CD8-positive, alpha-beta memory T cell (primary cell): ENCODE measurements at regions not wholly inside any gene's neighbourhood (a gene's known extent, or its start where the extent isn't known, plus 50 kb on each side); places are given as distances from the start of the nearest gene placed in this dataset.
"Not testable (repeated sequence)": the region's sequence is repeated elsewhere in the genome, so short reads cannot be mapped to it uniquely, and the experiment has no call there.

Source experiments
- CTCF ChIA-PET: fragments of 350-600 bp; sonication (Branson Sonifier 250); formaldehyde crosslinking; loops from one replicate; lab custom pipeline; 2021; ENCODE audit warnings: antibody characterized with exemption; lab: Charles Lee
- POLR2A ChIA-PET: fragments of 350-600 bp; sonication (Branson Sonifier 250); formaldehyde crosslinking; loops from one replicate; lab custom pipeline; 2021; ENCODE audit warnings: antibody characterized with exemption; lab: Charles Lee
- DNase-seq, 5 donors: peaks; one replicate each; pipeline versions ENCODE4 v3.0.0 to v3.0.0-alpha.2; 2020 to 2022; ENCODE audit warnings: mixed read lengths in 1 of 5
- H3K27ac ChIP-seq: one replicate; pipeline ENCODE4 v1.7.0; 2013; ENCODE audit warnings: low read depth, mild to moderate bottlenecking, low read length, moderate library complexity
- H3K27me3 ChIP-seq: 2 replicates; pipeline ENCODE4 v1.7.0; 2013; ENCODE audit warnings: low read length, mild to moderate bottlenecking; ENCODE audit not compliant: insufficient read depth, poor library complexity, severe bottlenecking
- H3K36me3 ChIP-seq: 2 replicates; pipeline ENCODE4 v1.7.0; 2013; ENCODE audit warnings: mild to moderate bottlenecking, low read length, moderate library complexity; ENCODE audit not compliant: insufficient read depth
- H3K4me1 ChIP-seq: 2 replicates; pipeline ENCODE4 v1.7.0; 2013; ENCODE audit warnings: mild to moderate bottlenecking, low read length, moderate library complexity; ENCODE audit not compliant: insufficient read depth
- H3K4me3 ChIP-seq: 2 replicates; pipeline ENCODE4 v1.7.0; 2013; ENCODE audit warnings: mild to moderate bottlenecking, low read length
- H3K9me3 ChIP-seq: 2 replicates; pipeline ENCODE4 v1.7.0; 2013; ENCODE audit warnings: mild to moderate bottlenecking, low read length
- H3K27ac Mint-ChIP-seq, 8 donors: one replicate each; pipeline ENCODE4 v1.8.0; 2020 to 2021; ENCODE audit warnings: mixed read lengths in 8 of 8, mild to moderate bottlenecking in 6 of 8, inconsistent platforms in 3 of 8, moderate library complexity in 3 of 8
- H3K27me3 Mint-ChIP-seq, 2 donors: one replicate each; pipeline ENCODE4 v1.8.0; 2020 to 2021; ENCODE audit warnings: mixed read lengths in 2 of 2, mild to moderate bottlenecking in 1 of 2, moderate library complexity in 1 of 2
- H3K36me3 Mint-ChIP-seq, 3 donors: one replicate each; pipeline ENCODE4 v1.8.0; 2020 to 2021; ENCODE audit warnings: mixed read lengths in 3 of 3, inconsistent platforms in 1 of 3, mild to moderate bottlenecking in 1 of 3
- H3K4me1 Mint-ChIP-seq, 3 donors: one replicate each; pipeline ENCODE4 v1.8.0; 2020 to 2021; ENCODE audit warnings: mixed read lengths in 3 of 3, inconsistent platforms in 1 of 3, mild to moderate bottlenecking in 1 of 3
- H3K4me3 Mint-ChIP-seq, 7 donors: one replicate each; pipeline ENCODE4 v1.8.0; 2020 to 2021; ENCODE audit warnings: mixed read lengths in 7 of 7, mild to moderate bottlenecking in 6 of 7, moderate library complexity in 4 of 7, inconsistent platforms in 2 of 7
- H3K9me3 Mint-ChIP-seq, 5 donors: one replicate each; pipeline ENCODE4 v1.8.0; 2020 to 2022; ENCODE audit warnings: mixed read lengths in 5 of 5, mild to moderate bottlenecking in 3 of 5, moderate library complexity in 2 of 5, inconsistent platforms in 1 of 5

DNA sequence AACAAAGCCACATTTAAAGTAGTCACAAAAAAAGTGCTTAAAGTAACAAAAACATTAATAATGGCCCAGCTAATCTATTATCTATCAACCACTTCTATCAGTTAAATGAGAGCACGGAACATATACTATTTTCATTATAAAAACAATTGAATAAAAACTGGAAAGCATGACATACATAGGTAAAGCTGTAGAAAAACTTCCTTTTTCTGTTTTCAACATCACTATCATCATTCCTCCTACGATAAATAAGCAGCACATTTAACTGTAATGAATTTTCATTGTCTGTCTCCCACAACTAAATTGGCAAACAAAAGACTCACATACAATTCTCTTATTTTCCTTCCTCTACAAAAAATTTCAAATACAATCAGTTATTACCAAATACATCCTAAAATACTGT, 96.4 kb upstream of the DPH5 start:
- Histone ChIP-seq H3K9me3 (no peaks in the 10 kb centered on the region), H3K27ac (no peak overlapping the region), H3K36me3 (no peaks in the 10 kb centered on the region), H3K4me3 (no peak overlapping the region), H3K4me1 (peaks cover 43% of the 10 kb centered on the region), H3K27me3 (no peaks in the 10 kb centered on the region)
- POLR2A ChIA-PET = no interaction called here
- Mint-ChIP-seq H3K4me3 (peak overlapping the region in 6 of 7 donors; percentile 6 to 64 (median 32)), H3K9me3 (no peaks in the 10 kb centered on the region), H3K4me1 (peaks cover 37 to 54% (median 53%) of the 10 kb centered on the region in 3 donors), H3K27me3 (no peaks in the 10 kb centered on the region), H3K36me3 (no peaks in the 10 kb centered on the region), H3K27ac (peak overlapping the region in 6 of 8 donors; percentile 12 to 83 (median 64))
- CTCF ChIA-PET = interaction anchor here (1.2 to 1.6 kb wide), 2 partner anchors 15 to 117 kb away, joined by 3 to 7 read pairs; no protein-coding TSS in a partner anchor
- no peak for DNase-seq

DNA sequence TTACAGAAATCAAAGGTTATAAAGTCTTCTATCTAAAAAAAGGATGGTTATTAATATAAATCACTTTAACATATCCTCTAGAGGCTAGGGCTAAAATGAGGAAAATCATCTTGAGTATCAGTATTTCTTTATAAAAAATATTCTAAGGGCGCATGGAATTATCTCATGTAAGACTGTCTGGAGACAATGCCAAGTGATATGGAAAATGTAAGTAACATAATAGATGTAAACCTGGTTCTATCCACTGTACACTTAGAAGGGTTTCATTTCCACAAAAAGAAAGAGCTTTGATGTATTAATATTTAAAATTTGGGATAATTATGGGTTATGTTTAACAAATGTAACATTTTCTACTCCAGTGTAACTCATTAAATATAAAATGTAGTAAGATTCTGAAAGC, 95.9 kb upstream of the DPH5 start:
- Mint-ChIP-seq H3K27me3 (no peaks in the 10 kb centered on the region), H3K4me3 (peak overlapping the region in 2 of 7 donors; percentile 6 to 64), H3K4me1 (peaks cover 37 to 54% (median 53%) of the 10 kb centered on the region in 3 donors), H3K9me3 (no peaks in the 10 kb centered on the region), H3K27ac (peak overlapping the region in 3 of 8 donors; percentile 52 to 83 (median 72)), H3K36me3 (no peaks in the 10 kb centered on the region)
- Histone ChIP-seq H3K9me3 (no peaks in the 10 kb centered on the region), H3K4me3 (no peak overlapping the region), H3K27ac (no peak overlapping the region), H3K36me3 (no peaks in the 10 kb centered on the region), H3K27me3 (no peaks in the 10 kb centered on the region), H3K4me1 (peaks cover 43% of the 10 kb centered on the region)
- ChIA-PET CTCF (interaction anchor here (1.2 to 1.6 kb wide), 2 partner anchors 16 to 118 kb away, joined by 3 to 7 read pairs; no protein-coding TSS in a partner anchor), POLR2A (no interaction called here)
- DNase-seq = no peak

DNA sequence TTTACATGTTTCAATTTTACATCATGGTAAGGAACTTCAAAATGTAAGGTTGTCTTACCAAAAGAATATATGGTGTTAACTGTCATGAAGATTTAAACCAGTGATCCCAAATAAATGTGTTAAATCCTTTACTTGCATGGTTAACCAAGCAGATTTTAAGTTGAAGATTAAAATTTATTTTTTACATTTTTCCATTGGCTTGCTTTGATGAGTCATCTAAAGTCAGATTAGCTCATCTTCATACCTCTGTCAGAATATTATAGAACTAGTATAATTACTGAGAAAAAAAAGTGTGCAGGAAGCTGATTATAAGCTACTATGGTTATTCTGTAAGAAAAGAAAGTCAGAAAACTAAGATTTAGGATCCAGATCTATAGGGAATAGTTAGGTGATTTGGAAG, 95.3 kb upstream of the DPH5 start:
- CTCF ChIA-PET = interaction anchor here (1.6 kb wide), 1 partner anchor 118 kb away, joined by 7 read pairs; no protein-coding TSS in a partner anchor
- Mint-ChIP-seq H3K27me3 (no peaks in the 10 kb centered on the region), H3K4me3 (no peak overlapping the region), H3K9me3 (no peaks in the 10 kb centered on the region), H3K27ac (peak overlapping the region in 3 of 8 donors; percentile 10 to 40 (median 11)), H3K36me3 (no peaks in the 10 kb centered on the region), H3K4me1 (peaks cover 37 to 56% (median 54%) of the 10 kb centered on the region in 3 donors)
- no peak overlapping the region for H3K27ac ChIP-seq
- H3K36me3 ChIP-seq = no peaks in the 10 kb centered on the region
- no peak overlapping the region for H3K4me3 ChIP-seq
- POLR2A ChIA-PET = interaction anchor here (0.8 to 0.9 kb wide), 2 partner anchors 115 to 118 kb away, joined by 3 to 5 read pairs; partner anchors contain the start of gene S1PR1
- peaks cover 43% of the 10 kb centered on the region for H3K4me1 ChIP-seq
- H3K27me3 ChIP-seq = no peaks in the 10 kb centered on the region
- no peaks in the 10 kb centered on the region for H3K9me3 ChIP-seq
- DNase-seq = no peak

DNA sequence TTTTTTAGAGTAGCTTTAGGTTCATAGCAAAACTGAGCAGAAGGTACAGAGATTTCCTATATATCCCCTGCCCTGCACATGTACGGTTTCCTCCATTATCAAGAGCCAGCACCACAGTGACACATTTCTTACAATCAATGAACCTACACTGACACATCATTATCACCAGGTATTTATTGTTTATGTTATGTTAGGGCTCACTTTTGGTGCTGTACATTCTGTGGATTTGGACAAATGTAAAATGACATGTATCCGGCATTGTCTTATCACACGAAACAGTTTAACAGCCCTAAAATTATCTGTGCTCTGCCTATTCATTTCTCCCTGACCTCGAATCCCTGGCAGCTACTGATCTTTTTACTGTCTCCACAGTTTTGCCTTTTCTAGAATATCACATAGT, 93.7 kb upstream of the DPH5 start:
- Histone ChIP-seq H3K4me3 (no peak overlapping the region), H3K27me3 (no peaks in the 10 kb centered on the region), H3K27ac (no peak overlapping the region), H3K9me3 (no peaks in the 10 kb centered on the region), H3K36me3 (no peaks in the 10 kb centered on the region), H3K4me1 (peaks cover 37% of the 10 kb centered on the region)
- no peak overlapping the region for H3K4me3 Mint-ChIP-seq
- H3K9me3 Mint-ChIP-seq = no peaks in the 10 kb centered on the region
- no peaks in the 10 kb centered on the region for H3K36me3 Mint-ChIP-seq
- H3K4me1 Mint-ChIP-seq = peaks cover 35 to 49% (median 48%) of the 10 kb centered on the region in 3 donors
- DNase-seq = no peak
- no peaks in the 10 kb centered on the region for H3K27me3 Mint-ChIP-seq
- CTCF ChIA-PET = interaction anchor here (1.3 kb wide), 1 partner anchor 57 kb away, joined by 3 read pairs; no protein-coding TSS in a partner anchor
- POLR2A ChIA-PET = interaction anchor here (0.9 kb wide), 1 partner anchor 10 kb away, joined by 4 read pairs; no protein-coding TSS in a partner anchor
- H3K27ac Mint-ChIP-seq = peak overlapping the region in 1 of 8 donors; percentile 18

DNA sequence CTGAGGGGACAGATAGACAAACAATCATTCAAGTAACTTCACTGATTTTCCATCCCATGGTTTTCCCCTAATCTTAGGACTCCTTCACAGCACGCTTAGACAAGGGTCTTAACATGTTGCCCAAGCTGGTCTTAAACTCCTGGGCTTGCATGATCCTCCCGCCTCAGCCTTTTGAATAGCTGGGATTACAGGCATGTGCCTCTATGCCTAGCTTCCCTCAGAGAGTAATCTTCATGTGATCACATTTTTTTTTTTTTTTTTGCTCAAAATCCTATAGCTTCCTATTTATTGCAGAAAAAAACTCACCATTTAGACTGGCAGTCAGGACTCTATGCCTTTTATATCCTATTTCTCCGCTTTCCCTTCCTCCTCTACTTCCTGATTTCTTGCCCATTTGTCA, 90.4 kb upstream of the DPH5 start:
- Histone ChIP-seq H3K27me3 (no peaks in the 10 kb centered on the region), H3K27ac (no peak overlapping the region), H3K9me3 (no peaks in the 10 kb centered on the region), H3K36me3 (no peaks in the 10 kb centered on the region), H3K4me1 (peaks cover 32% of the 10 kb centered on the region), H3K4me3 (no peak overlapping the region)
- H3K27ac Mint-ChIP-seq = peak overlapping the region in 3 of 8 donors; percentile 43 to 64 (median 50)
- ChIA-PET POLR2A (no interaction called here), CTCF (interaction anchor here (0.9 kb wide), 1 partner anchor 10 kb away, joined by 3 read pairs; no protein-coding TSS in a partner anchor)
- H3K4me3 Mint-ChIP-seq = no peak overlapping the region
- peaks cover 33 to 52% (median 50%) of the 10 kb centered on the region in 3 donors for H3K4me1 Mint-ChIP-seq
- no peak for DNase-seq
- H3K27me3 Mint-ChIP-seq = peaks cover 0 to 1% of the 10 kb centered on the region in 2 donors
- peaks cover 0 to 1% (median 0%) of the 10 kb centered on the region in 3 donors for H3K36me3 Mint-ChIP-seq
- peaks cover 0 to 4% (median 0%) of the 10 kb centered on the region in 5 donors for H3K9me3 Mint-ChIP-seq

DNA sequence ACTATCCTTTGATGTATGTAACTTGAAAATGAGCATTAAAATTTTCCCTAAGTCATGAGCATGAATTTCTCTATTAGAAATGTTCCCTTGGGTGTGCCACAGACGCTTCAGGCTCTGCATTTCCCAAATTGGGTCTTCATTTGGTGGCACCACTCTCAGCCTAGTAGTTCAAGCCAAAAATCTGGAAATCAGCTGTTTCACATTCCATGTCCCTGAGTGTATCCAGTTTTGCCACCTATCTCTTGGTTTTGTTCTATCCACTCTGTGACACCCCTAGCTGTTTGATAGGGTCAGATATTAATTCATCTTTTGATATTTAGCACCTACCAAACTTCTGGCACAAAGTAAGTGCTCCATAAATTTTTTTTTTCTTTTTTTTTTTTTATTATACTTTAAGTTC, 89.5 kb upstream of the DPH5 start:
- H3K27me3 Mint-ChIP-seq = peaks cover 0 to 3% of the 10 kb centered on the region in 2 donors
- H3K4me1 Mint-ChIP-seq = peaks cover 38 to 52% (median 50%) of the 10 kb centered on the region in 3 donors

DNA sequence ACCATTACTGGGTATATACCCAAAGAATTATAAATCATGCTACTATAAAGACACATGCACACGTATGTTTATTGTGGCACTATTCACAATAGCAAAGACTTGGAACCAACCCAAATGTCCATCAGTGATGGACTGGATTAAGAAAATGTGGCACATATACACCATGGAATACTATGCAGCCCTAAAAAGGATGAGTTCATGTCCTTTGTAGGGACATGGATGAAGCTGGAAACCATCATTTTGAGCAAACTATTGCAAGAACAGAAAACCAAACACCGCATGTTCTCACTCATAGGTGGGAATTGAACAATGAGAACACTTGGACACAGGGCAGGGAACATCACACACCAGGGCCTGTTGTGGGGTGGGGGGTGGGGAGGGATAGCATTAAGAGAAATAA, 88.5 kb upstream of the DPH5 start:
- Mint-ChIP-seq H3K27ac (peak overlapping the region in 6 of 8 donors; percentile 97 to 100 (median 98)), H3K4me1 (peaks cover 40 to 55% (median 54%) of the 10 kb centered on the region in 3 donors)
- H3K36me3 Mint-ChIP-seq, DNase-seq, H3K4me3 ChIP-seq, H3K36me3 ChIP-seq, H3K27me3 Mint-ChIP-seq, H3K9me3 Mint-ChIP-seq, H3K9me3 ChIP-seq, POLR2A ChIA-PET, H3K27me3 ChIP-seq, H3K27ac ChIP-seq, CTCF ChIA-PET, H3K4me3 Mint-ChIP-seq: not testable (repeated sequence)
- peaks cover 38% of the 10 kb centered on the region for H3K4me1 ChIP-seq

More for the DNA sequence above, 89.5 kb upstream of the DPH5 start:
- Mint-ChIP-seq H3K27ac (peak overlapping the region in 3 of 8 donors; percentile 28 to 77 (median 50)), H3K4me3 (no peak overlapping the region), H3K9me3 (peaks cover 0 to 4% (median 0%) of the 10 kb centered on the region in 5 donors), H3K36me3 (peaks cover 0 to 1% (median 0%) of the 10 kb centered on the region in 3 donors)
- no peak overlapping the region for H3K4me3 ChIP-seq
- CTCF ChIA-PET = interaction anchor here (0.9 to 1.0 kb wide), 2 partner anchors 11 to 22 kb away, joined by 3 read pairs; no protein-coding TSS in a partner anchor
- no peaks in the 10 kb centered on the region for H3K27me3 ChIP-seq
- peaks cover 32% of the 10 kb centered on the region for H3K4me1 ChIP-seq
- no peak overlapping the region for H3K27ac ChIP-seq
- H3K36me3 ChIP-seq = no peaks in the 10 kb centered on the region
- no peak for DNase-seq
- H3K9me3 ChIP-seq = no peaks in the 10 kb centered on the region
- POLR2A ChIA-PET = no interaction called here
